22Rv1 (cell line): ENCODE measurements at regions not wholly inside any gene's neighbourhood (a gene's known extent, or its start where the extent isn't known, plus 50 kb on each side); places are given as distances from the start of the nearest gene placed in this dataset.

Experiments
- H3K27ac ChIP-seq: fragments of 450-650 bp; 2 replicates; pipeline ENCODE4 v1.5.1; 2017
- ZFX ChIP-seq: fragments of 450-650 bp; IDR thresholded peaks from 2 replicates; pipeline ENCODE4 v1.6.1; 2017; ENCODE audit warnings: antibody characterized with exemption, borderline replicate concordance
- TF ChIP-seq, protein P1 (sequence below): fragments of 450-650 bp; IDR thresholded peaks from 2 replicates; pipeline ENCODE4 v1.5.1; 2017; ENCODE audit warnings: mild to moderate bottlenecking

DNA sequence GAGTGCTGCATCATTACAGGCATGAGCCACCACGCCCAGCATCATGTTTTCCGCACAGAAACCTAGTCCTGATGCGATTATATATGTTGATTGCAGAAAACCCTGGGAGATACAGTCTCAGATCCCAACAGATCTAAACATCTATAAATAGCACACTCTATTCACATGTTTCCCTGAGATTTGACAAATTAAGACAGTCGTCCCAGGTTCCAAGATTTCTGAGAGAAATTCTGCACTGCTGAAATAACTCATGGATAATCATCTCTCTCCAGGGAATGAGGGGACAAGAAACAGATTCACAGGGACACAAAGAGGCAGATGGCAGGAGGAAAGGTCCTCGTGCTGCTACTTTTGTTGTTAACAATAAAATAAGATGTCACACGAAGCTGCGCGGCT lies 393.1 kb upstream of the CELF2 start:
- no peak overlapping the region for H3K27ac ChIP-seq
- TF ChIP-seq, protein P1, sequence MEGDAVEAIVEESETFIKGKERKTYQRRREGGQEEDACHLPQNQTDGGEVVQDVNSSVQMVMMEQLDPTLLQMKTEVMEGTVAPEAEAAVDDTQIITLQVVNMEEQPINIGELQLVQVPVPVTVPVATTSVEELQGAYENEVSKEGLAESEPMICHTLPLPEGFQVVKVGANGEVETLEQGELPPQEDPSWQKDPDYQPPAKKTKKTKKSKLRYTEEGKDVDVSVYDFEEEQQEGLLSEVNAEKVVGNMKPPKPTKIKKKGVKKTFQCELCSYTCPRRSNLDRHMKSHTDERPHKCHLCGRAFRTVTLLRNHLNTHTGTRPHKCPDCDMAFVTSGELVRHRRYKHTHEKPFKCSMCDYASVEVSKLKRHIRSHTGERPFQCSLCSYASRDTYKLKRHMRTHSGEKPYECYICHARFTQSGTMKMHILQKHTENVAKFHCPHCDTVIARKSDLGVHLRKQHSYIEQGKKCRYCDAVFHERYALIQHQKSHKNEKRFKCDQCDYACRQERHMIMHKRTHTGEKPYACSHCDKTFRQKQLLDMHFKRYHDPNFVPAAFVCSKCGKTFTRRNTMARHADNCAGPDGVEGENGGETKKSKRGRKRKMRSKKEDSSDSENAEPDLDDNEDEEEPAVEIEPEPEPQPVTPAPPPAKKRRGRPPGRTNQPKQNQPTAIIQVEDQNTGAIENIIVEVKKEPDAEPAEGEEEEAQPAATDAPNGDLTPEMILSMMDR = no peak
- TF ChIP-seq ZFX = no peak

- H3K27ac ChIP-seq = no peak overlapping the region
- no peak for TF ChIP-seq ZFX
- TF ChIP-seq, protein P1 = no peak
Measured at GRCh38 chr10:10625491-10625890, 392.2 kb upstream of the CELF2 start.

DNA sequence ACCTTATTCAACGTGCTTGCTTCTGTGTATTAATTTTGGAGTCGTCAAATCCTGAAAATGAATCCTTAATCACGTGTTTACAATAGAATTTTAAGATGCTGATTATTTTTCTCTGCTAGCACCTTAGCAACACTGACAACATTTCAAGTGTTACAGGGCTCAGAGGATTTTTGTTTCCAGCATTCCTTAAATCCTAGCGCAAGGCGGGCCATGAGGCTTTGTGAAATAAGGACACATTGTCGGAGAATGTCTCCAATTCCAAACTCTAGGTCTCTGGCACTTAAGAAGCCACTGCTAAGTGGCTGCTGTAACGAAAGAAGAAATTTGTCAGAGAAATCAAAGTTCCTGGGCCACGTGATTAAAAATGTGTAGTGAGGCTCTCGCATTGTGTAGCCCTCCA lies 390.9 kb upstream of the CELF2 start:
- H3K27ac ChIP-seq = no peak overlapping the region
- TF ChIP-seq ZFX = no peak
- TF ChIP-seq, protein P1 = no peak

- TF ChIP-seq, protein P1 = no peak
- no peak for TF ChIP-seq ZFX
- H3K27ac ChIP-seq = no peak overlapping the region
Measured at GRCh38 chr10:10627414-10627813, 390.3 kb upstream of the CELF2 start.

DNA sequence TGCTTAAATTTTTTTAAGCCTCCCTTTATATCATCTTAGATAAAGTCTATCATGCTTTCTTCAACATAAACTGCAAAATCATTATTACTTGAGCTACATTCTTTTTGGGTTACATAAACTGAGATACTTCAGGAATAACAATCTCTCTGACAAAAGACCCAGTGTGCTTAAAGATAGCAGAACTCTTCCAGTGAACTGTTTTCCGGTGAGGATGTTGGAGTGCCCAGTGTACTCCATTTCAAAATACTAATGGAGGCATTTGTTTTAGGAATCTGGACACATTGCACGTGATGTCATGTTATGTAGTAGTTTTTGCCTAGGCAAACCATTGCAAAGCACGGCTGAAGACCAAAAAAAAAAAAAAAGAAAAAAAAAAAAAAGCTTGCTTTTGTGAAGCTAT lies 388.2 kb upstream of the CELF2 start:
- TF ChIP-seq, protein P1 = no peak
- no peak for TF ChIP-seq ZFX
- no peak overlapping the region for H3K27ac ChIP-seq

GRCh38 chr10:10630281-10630680 lies 387.4 kb upstream of the CELF2 start:
- TF ChIP-seq ZFX = no peak
- TF ChIP-seq, protein P1 = no peak
- H3K27ac ChIP-seq = no peak overlapping the region

GRCh38 chr10:10630782-10631181 lies 386.9 kb upstream of the CELF2 start:
- no peak for TF ChIP-seq ZFX
- TF ChIP-seq, protein P1 = no peak
- H3K27ac ChIP-seq = no peak overlapping the region

DNA sequence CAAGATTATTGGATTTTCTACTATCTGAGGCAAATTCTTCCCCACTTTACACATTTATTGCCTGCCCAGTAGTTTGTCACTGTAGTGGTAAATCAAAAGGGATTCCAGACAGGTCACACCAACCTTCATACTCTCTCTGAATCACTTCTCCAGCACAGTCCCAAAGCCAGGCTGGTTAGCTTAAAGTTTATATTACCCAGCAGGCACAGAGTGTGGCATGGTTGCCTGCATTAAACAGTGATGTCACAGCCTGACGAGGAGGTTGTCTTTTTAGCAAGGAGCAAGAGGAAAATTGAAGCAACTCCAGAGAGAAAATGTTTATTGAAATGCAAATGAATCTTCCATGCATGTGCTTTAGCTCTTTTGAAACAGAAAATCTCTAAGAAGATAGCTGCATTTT lies 375.5 kb upstream of the CELF2 start:
- TF ChIP-seq, protein P1 = no peak
- no peak for TF ChIP-seq ZFX
- H3K27ac ChIP-seq = no peak overlapping the region
